Endothelial cell of umbilical vein (primary cell): ENCODE measurements at regions not wholly inside any gene's neighbourhood (a gene's known extent, or its start where the extent isn't known, plus 50 kb on each side); places are given as distances from the start of the nearest gene placed in this dataset.

ENCODE experiments used
- BruUV-seq: library from RNA; stranded (reverse); fragments of 400-500 nt; replicated peaks from 2 replicates; lab custom pipeline; 2021; lab: Mats Ljungman, UMichigan
- CTCF ChIA-PET: fragments of 300-600, 350-600 bp; sonication (Branson Sonifier 250); formaldehyde crosslinking; loops from one replicate; lab custom pipeline; 2021; ENCODE audit warnings: antibody characterized with exemption, inconsistent platforms; lab: Charles Lee
- POLR2A ChIA-PET: fragments of 300-600, 350-600 bp; sonication (Branson Sonifier 250); formaldehyde crosslinking; loops from one replicate; lab custom pipeline; 2021; ENCODE audit warnings: antibody characterized with exemption, inconsistent platforms; lab: Charles Lee
- DNase-seq: peaks from one replicate; pipeline ENCODE4 v3.0.0-alpha.2; 2011; ENCODE audit warnings: low read depth, low spot score
- FAIRE-seq: peaks from 2 replicates; lab custom pipeline; 2011; peaks lifted over from hg19 to GRCh38; lab: Jason Lieb, UNC
- H2AFZ ChIP-seq: 2 replicates; pipeline ENCODE4 v1.6.0; 2012; ENCODE audit warnings: low read depth, low read length, control low read depth, inconsistent platforms
- H3K27ac ChIP-seq: 2 replicates; pipeline ENCODE4 v1.5.1; 2011; ENCODE audit warnings: low read depth, mild to moderate bottlenecking, control low read depth, low read length, moderate library complexity; ENCODE audit not compliant: insufficient read depth
- H3K27me3 ChIP-seq, 2 experiments: 2 replicates each; pipeline versions ENCODE4 v1.6.0 to v1.6.1; 2011; ENCODE audit warnings: low read length in 2 of 2, mixed read lengths in 1 of 2; ENCODE audit not compliant: control insufficient read depth in 2 of 2, insufficient read depth in 2 of 2
- H3K36me3 ChIP-seq, 2 experiments: 2 replicates in 1 of 2; 3 replicates in 1 of 2; pipeline ENCODE4 v1.5.1; 2011; ENCODE audit warnings: low read length in 2 of 2, mild to moderate bottlenecking in 1 of 2, moderate library complexity in 1 of 2; ENCODE audit not compliant: control insufficient read depth in 2 of 2, insufficient read depth in 2 of 2; ENCODE audit errors: extremely low read depth in 1 of 2
- H3K4me1 ChIP-seq: 3 replicates; pipeline ENCODE4 v1.5.1; 2011; ENCODE audit warnings: mild to moderate bottlenecking, low read length; ENCODE audit not compliant: control insufficient read depth, insufficient read depth; ENCODE audit errors: extremely low read depth
- H3K4me2 ChIP-seq: 2 replicates; pipeline ENCODE4 v1.6.1; 2011; ENCODE audit warnings: low read length, control low read depth, mixed read lengths; ENCODE audit not compliant: insufficient read depth
- H3K4me3 ChIP-seq, 3 experiments: fragments of 200-600 bp in 1 of 3; sonication (generic), shearing (Covaris generic) in 1 of 3; replicated peaks in 1 of 3; 2 replicates each; pipeline ENCODE4 v1.5.1; 2011 to 2016; ENCODE audit warnings: control low read depth in 3 of 3, low read length in 3 of 3, mild to moderate bottlenecking in 2 of 3, inconsistent platforms in 1 of 3, low read depth in 1 of 3, moderate library complexity in 1 of 3; ENCODE audit not compliant: insufficient read depth in 1 of 3
- H3K79me2 ChIP-seq: 2 replicates; pipeline ENCODE4 v1.6.0; 2012; ENCODE audit warnings: low read length, inconsistent platforms; ENCODE audit not compliant: control insufficient read depth, insufficient read depth
- H3K9ac ChIP-seq: replicated peaks from 2 replicates; pipeline ENCODE3; 2011; ENCODE audit warnings: low read length, control low read depth; ENCODE audit not compliant: insufficient read depth; ENCODE audit errors: extremely low read depth
- H3K9me1 ChIP-seq: replicated peaks from 3 replicates; pipeline ENCODE4 v1.6.0; 2011; ENCODE audit warnings: mild to moderate bottlenecking, low read length; ENCODE audit not compliant: control insufficient read depth, insufficient read depth; ENCODE audit errors: extremely low read depth
- H3K9me3 ChIP-seq: replicated peaks from 2 replicates; pipeline ENCODE4 v1.5.1; 2012; ENCODE audit warnings: low read length, inconsistent platforms; ENCODE audit not compliant: control insufficient read depth, insufficient read depth
- H4K20me1 ChIP-seq: replicated peaks from 2 replicates; pipeline ENCODE3; 2011; ENCODE audit warnings: mild to moderate bottlenecking, low read length; ENCODE audit not compliant: control insufficient read depth, insufficient read depth; ENCODE audit errors: extremely low read depth
- CTCF ChIP-seq, 2 donors: IDR thresholded peaks; 1 replicate in 1 of 2; 2 replicates in 1 of 2; pipeline ENCODE4 v1.5.1; 2011; ENCODE audit warnings: low read length in 2 of 2, mild to moderate bottlenecking in 2 of 2, moderate library complexity in 2 of 2, control low read depth in 1 of 2, inconsistent platforms in 1 of 2, low read depth in 1 of 2; ENCODE audit not compliant: insufficient read depth in 1 of 2; ENCODE audit errors: extremely low read depth in 1 of 2
- EZH2 ChIP-seq: IDR thresholded peaks from 2 replicates; pipeline ENCODE4 v1.6.1; 2012; ENCODE audit warnings: borderline replicate concordance, low read depth, mild to moderate bottlenecking, moderate library complexity, low read length, inconsistent platforms; ENCODE audit not compliant: severe bottlenecking
- FOS ChIP-seq: IDR thresholded peaks from 2 replicates; pipeline ENCODE4 v1.6.1; 2011; ENCODE audit warnings: mild to moderate bottlenecking, low read length, moderate library complexity, borderline replicate concordance; ENCODE audit not compliant: insufficient read depth
- GATA2 ChIP-seq: IDR thresholded peaks from 2 replicates; pipeline ENCODE4 v1.7.0; 2011; ENCODE audit warnings: low read depth, mild to moderate bottlenecking, moderate library complexity, mixed read lengths, low read length; ENCODE audit not compliant: insufficient read length, insufficient read depth
- JUN ChIP-seq: IDR thresholded peaks from 2 replicates; pipeline ENCODE4 v1.6.1; 2011; ENCODE audit warnings: borderline replicate concordance, low read depth; ENCODE audit not compliant: insufficient read length, insufficient read depth
- MYC ChIP-seq: IDR thresholded peaks from one replicate; pipeline ENCODE4 v1.6.1; 2011; ENCODE audit warnings: mild to moderate bottlenecking, low read depth, low read length
- POLR2A ChIP-seq: IDR thresholded peaks from 2 replicates; pipeline ENCODE4 v1.6.1; 2012; ENCODE audit warnings: low read depth, mild to moderate bottlenecking, control low read depth, low read length
- POLR2AphosphoS5 ChIP-seq: IDR thresholded peaks from 2 replicates; pipeline ENCODE4 v1.6.1; 2012; ENCODE audit warnings: low read depth, mild to moderate bottlenecking, control low read depth, low read length, moderate library complexity; ENCODE audit not compliant: insufficient read depth
- dilution Hi-C: fragments of 300-500 bp; cut with MboI; formaldehyde crosslinking; loops from one replicate; pipeline ENCODE4 v1.15.0; 2019; ENCODE audit warnings: low sequenced_read_pairs; ENCODE audit not compliant: extremely low pct_ligation_motif_present
- intact Hi-C: fragments of 100-400 bp; cut with micrococcal nuclease; formaldehyde crosslinking; loops from one replicate; pipeline ENCODE4 v1.10.0; 2022
- TF ChIP-seq, protein P1 (sequence below): IDR thresholded peaks from 2 replicates; pipeline ENCODE4 v1.6.1; 2011; ENCODE audit not compliant: insufficient read depth, insufficient read length

GRCh38 chr2:120463527-120463926 is 117.6 kb downstream of the INHBB start:
- no peak for DNase-seq
- Histone ChIP-seq H3K4me2 (no peak overlapping the region), H3K4me1 (no peaks in the 10 kb centered on the region), H3K27ac (no peak overlapping the region), H2AFZ (no peak overlapping the region), H3K27me3 (peaks cover 3 to 4% of the 10 kb centered on the region in 2 experiments), H3K79me2 (no peaks in the 10 kb centered on the region), H3K9me1 (no peaks in the 10 kb centered on the region), H3K9ac (no peak overlapping the region), H3K4me3 (no peak overlapping the region), H3K36me3 (no peaks in the 10 kb centered on the region), H4K20me1 (no peaks in the 10 kb centered on the region), H3K9me3 (no peaks in the 10 kb centered on the region)
- POLR2A ChIA-PET, result no interaction called here
- no TSS peak for BruUV-seq
- CTCF ChIA-PET, result interaction anchor here (1.8 kb wide), 1 partner anchor 45 kb away, joined by 4 read pairs; no protein-coding TSS in a partner anchor
- dilution Hi-C loops (no loop called here), intact Hi-C loops (no loop called here)
- TF ChIP-seq POLR2AphosphoS5, result no peak
- no peak for TF ChIP-seq MYC
- TF ChIP-seq EZH2, result no peak
- no peak for TF ChIP-seq JUN
- no peak for FAIRE-seq

- H4K20me1 ChIP-seq, result no peaks in the 10 kb centered on the region
- no peaks in the 10 kb centered on the region for H3K9me1 ChIP-seq
- no peaks in the 10 kb centered on the region for H3K9me3 ChIP-seq
- no peaks in the 10 kb centered on the region for H3K4me1 ChIP-seq
- ChIA-PET POLR2A (no interaction called here), CTCF (no interaction called here)
- H3K9ac ChIP-seq, result no peak overlapping the region
- intact Hi-C loops (no loop called here), dilution Hi-C loops (no loop called here)
- no peak overlapping the region for H3K27ac ChIP-seq
- H3K27me3 ChIP-seq, result peaks cover 4 to 5% of the 10 kb centered on the region in 2 experiments
- TF ChIP-seq CTCF (IDR thresholded peaks at IDR 0.05; ENCODE audit: extremely low read depth in 1 of 2, insufficient read depth in 1 of 2, low read depth in 1 of 2, low read length in 2 of 2) (no peak), EZH2 (no peak), POLR2A (no peak), FOS (no peak), GATA2 (no peak), JUN (no peak), MYC (no peak), POLR2AphosphoS5 (no peak)
- TF ChIP-seq, protein P1, sequence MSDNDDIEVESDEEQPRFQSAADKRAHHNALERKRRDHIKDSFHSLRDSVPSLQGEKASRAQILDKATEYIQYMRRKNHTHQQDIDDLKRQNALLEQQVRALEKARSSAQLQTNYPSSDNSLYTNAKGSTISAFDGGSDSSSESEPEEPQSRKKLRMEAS, result no peak
- no TSS peak for BruUV-seq
- H3K4me3 ChIP-seq, result no peak overlapping the region
- DNase-seq (no peak), FAIRE-seq (no peak)
- no peaks in the 10 kb centered on the region for H3K36me3 ChIP-seq
- H3K4me2 ChIP-seq, result no peak overlapping the region
- no peak overlapping the region for H2AFZ ChIP-seq
- no peaks in the 10 kb centered on the region for H3K79me2 ChIP-seq
Observed at GRCh38 chr2:120463996-120464395, 118.1 kb downstream of the INHBB start.
